B cell (primary cell): ENCODE measurements at regions not wholly inside any gene's neighbourhood (a gene's known extent, or its start where the extent isn't known, plus 50 kb on each side); places are given as distances from the start of the nearest gene placed in this dataset.
"Not testable (repeated sequence)": the region's sequence is repeated elsewhere in the genome, so short reads cannot be mapped to it uniquely, and the experiment has no call there.

Experiments used
- EZH2 ChIP-seq: IDR thresholded peaks from 2 replicates; pipeline ENCODE4 v1.6.1; 2012; ENCODE audit warnings: borderline replicate concordance, low read depth, mild to moderate bottlenecking, moderate library complexity, low read length; ENCODE audit not compliant: insufficient read depth, poor library complexity, severe bottlenecking
- TF ChIP-seq, protein P1 (sequence below): fragments of 200-600 bp; IDR thresholded peaks from one replicate; pipeline ENCODE4 v1.8.0; 2022; ENCODE audit warnings: antibody characterized with exemption, mild to moderate bottlenecking

DNA sequence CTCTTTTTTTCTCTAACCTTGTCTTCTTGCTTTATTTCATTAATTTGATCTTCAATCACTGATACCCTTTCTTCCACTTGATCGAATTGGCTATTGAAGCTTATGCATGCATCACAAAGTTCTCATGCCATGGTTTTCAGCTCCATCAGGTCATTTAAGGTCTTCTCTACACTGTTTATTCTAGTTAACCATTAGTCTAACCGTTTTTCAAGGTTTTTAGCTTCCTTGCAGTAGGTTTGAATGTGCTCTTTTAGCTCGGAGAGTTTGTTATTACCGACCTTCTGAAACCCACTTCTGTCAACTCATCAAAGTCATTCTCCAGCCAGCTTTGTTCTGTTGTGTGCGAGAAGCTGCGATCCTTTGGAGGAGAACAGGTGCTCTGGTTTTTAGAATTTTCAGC is 469.2 kb downstream of the TMEM135 start:
- TF ChIP-seq, protein P1, sequence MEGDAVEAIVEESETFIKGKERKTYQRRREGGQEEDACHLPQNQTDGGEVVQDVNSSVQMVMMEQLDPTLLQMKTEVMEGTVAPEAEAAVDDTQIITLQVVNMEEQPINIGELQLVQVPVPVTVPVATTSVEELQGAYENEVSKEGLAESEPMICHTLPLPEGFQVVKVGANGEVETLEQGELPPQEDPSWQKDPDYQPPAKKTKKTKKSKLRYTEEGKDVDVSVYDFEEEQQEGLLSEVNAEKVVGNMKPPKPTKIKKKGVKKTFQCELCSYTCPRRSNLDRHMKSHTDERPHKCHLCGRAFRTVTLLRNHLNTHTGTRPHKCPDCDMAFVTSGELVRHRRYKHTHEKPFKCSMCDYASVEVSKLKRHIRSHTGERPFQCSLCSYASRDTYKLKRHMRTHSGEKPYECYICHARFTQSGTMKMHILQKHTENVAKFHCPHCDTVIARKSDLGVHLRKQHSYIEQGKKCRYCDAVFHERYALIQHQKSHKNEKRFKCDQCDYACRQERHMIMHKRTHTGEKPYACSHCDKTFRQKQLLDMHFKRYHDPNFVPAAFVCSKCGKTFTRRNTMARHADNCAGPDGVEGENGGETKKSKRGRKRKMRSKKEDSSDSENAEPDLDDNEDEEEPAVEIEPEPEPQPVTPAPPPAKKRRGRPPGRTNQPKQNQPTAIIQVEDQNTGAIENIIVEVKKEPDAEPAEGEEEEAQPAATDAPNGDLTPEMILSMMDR: not testable (repeated sequence)
- not testable (repeated sequence) for TF ChIP-seq EZH2
